Adrenal gland (tissue), 9 donors: ENCODE measurements at regions not wholly inside any gene's neighbourhood (a gene's known extent, or its start where the extent isn't known, plus 50 kb on each side); places are given as distances from the start of the nearest gene placed in this dataset.
A peak's percentile ranks its signal among the peaks of the same experiment; 100 is the strongest.
"Not testable (repeated sequence)": the region's sequence is repeated elsewhere in the genome, so short reads cannot be mapped to it uniquely, and the experiment has no call there.

ENCODE experiments used
- DNase-seq, 7 donors: peaks; one replicate each; pipeline ENCODE4 v3.0.0-alpha.2; 2019 to 2020
- H3K27ac ChIP-seq, 5 donors: fragments of 200-600 bp; sonication (generic) in 4 of 5; 1 replicate in 3 of 5; 2 replicates in 2 of 5; pipeline versions ENCODE4 v1.5.1 to v1.8.0; 2016 to 2020; ENCODE audit warnings: mild to moderate bottlenecking in 1 of 5
- H3K27me3 ChIP-seq: fragments of 200-600 bp; 2 replicates; pipeline ENCODE4 v1.8.0; 2021
- H3K36me3 ChIP-seq, 2 donors: fragments of 200-600 bp; replicated peaks in 1 of 2; 1 replicate in 1 of 2; 2 replicates in 1 of 2; pipeline versions ENCODE4 v1.5.1 to v1.8.0; 2018 to 2022
- H3K4me1 ChIP-seq, 2 donors: fragments of 200-600 bp; replicated peaks in 1 of 2; 1 replicate in 1 of 2; 2 replicates in 1 of 2; pipeline versions ENCODE4 v1.5.1 to v1.8.0; 2018 to 2021
- H3K4me3 ChIP-seq, 4 donors: fragments of 200-600 bp; sonication (generic) in 3 of 4; one replicate each; pipeline ENCODE4 v1.5.1; 2016 to 2018
- H3K9me3 ChIP-seq, 3 donors: fragments of 200-600 bp; sonication (generic) in 1 of 3; replicated peaks in 1 of 3; 1 replicate in 2 of 3; 2 replicates in 1 of 3; pipeline versions ENCODE4 v1.5.1 to v1.8.0; 2016 to 2021
- POLR2A ChIP-seq, 2 donors: fragments of 450-650 bp; IDR thresholded peaks; one replicate each; pipeline ENCODE4 v1.6.1; 2017; ENCODE audit warnings: antibody characterized with exemption in 2 of 2, mild to moderate bottlenecking in 2 of 2, moderate library complexity in 1 of 2
- WGBS, 4 donors: extraction: QIAGEN DNeasy Blood & Tissue Kit in 2 of 4; methylation state at CpG; one replicate each; pipeline versions ENCODE4 v1.1.5 to v1.1.7; 2013 to 2017; 5-methylcytosine and 5-hydroxymethylcytosine counted together
- intact Hi-C, 2 donors: fragments of 100-400 bp; cut with DNase I; formaldehyde crosslinking; loops; one replicate each; pipeline versions ENCODE4 v1.14.1 to v1.15.0; 2022 to 2023
- TF ChIP-seq, protein P1 (sequence below), 6 experiments: fragments of 450-650 bp in 4 of 6; fragments of 200-600 bp in 2 of 6; sonication (generic) in 1 of 6; IDR thresholded peaks; 1 replicate in 5 of 6; 2 replicates in 1 of 6; pipeline versions ENCODE4 v1.5.1 to v1.8.0; 2016 to 2021; ENCODE audit warnings: antibody characterized with exemption in 6 of 6, mild to moderate bottlenecking in 2 of 6, moderate library complexity in 1 of 6
- donor health status: healthy with polysubstance abuse.
- donor health status: Bipolar disorder and iron deficiency.
- donor health status: DM: yes; HTN: yes; CAD: no.
- donor health status: DM: no; HTN: no; CAD: no.
- donor health status: DM: no; HTN: no; CAD: no.

DNA sequence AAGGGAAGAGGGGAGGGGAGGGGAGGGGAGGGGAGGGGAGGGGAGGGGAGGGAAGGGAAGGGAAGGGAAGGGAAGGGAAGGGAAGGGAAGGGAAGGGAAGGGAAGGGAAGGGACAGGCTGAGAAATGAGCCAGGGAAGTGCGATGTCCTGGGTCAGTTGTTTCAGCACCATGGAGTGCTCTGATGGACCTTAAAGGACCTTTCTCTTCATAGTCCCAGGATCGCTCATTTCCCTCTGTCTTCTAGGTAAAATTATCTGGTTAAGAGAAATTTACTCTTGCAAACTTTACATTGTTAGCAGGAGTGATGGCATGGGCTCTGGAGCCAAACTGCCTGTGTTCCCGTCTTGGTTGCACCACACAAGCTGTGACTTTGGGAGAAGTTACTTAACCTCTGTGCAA, 357.8 kb downstream of the MATN1 start:
- H3K36me3 ChIP-seq, result no peaks in the 10 kb centered on the region
- no peaks in the 10 kb centered on the region for H3K27me3 ChIP-seq
- TF ChIP-seq, protein P1, sequence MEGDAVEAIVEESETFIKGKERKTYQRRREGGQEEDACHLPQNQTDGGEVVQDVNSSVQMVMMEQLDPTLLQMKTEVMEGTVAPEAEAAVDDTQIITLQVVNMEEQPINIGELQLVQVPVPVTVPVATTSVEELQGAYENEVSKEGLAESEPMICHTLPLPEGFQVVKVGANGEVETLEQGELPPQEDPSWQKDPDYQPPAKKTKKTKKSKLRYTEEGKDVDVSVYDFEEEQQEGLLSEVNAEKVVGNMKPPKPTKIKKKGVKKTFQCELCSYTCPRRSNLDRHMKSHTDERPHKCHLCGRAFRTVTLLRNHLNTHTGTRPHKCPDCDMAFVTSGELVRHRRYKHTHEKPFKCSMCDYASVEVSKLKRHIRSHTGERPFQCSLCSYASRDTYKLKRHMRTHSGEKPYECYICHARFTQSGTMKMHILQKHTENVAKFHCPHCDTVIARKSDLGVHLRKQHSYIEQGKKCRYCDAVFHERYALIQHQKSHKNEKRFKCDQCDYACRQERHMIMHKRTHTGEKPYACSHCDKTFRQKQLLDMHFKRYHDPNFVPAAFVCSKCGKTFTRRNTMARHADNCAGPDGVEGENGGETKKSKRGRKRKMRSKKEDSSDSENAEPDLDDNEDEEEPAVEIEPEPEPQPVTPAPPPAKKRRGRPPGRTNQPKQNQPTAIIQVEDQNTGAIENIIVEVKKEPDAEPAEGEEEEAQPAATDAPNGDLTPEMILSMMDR (IDR thresholded peaks at IDR 0.05), result no peak
- TF ChIP-seq POLR2A (IDR thresholded peaks at IDR 0.05), result no peak
- H3K9me3 ChIP-seq, result no peaks in the 10 kb centered on the region
- no peaks in the 10 kb centered on the region for H3K4me1 ChIP-seq
- intact Hi-C loops, result no loop called here
- 54 to 77% (median 75%) methylated on average over 3 of the region's 3 CpGs for WGBS, 4 donors
- H3K4me3 ChIP-seq, result no peak overlapping the region
- DNase-seq, result no peak
- no peak overlapping the region for H3K27ac ChIP-seq

DNA sequence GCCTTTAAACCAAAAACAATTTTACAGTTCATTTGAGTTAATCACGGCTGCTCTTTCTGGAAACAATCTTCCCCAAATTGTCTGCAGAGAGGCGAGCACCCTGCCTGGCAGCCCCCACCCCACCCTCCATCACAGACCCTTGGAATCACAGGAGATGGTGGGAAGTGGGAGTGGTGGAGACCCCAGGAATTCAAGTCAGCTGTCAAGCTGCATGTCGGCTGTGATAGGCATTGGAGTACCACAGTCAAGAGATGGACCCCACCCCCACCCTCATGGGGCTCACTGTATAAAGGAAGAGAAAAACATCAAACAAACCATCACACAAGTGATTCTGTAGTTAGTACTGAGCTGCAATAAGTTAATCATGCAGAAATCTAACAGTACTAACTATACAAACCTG, 360.4 kb downstream of the MATN1 start:
- DNase-seq, result peak in 1 of 7 donors; percentile 29
- Histone ChIP-seq H3K4me3 (no peak overlapping the region), H3K4me1 (no peaks in the 10 kb centered on the region), H3K36me3 (no peaks in the 10 kb centered on the region), H3K27ac (no peak overlapping the region), H3K9me3 (no peaks in the 10 kb centered on the region), H3K27me3 (no peaks in the 10 kb centered on the region)
- no peak for TF ChIP-seq POLR2A (IDR thresholded peaks at IDR 0.05)
- TF ChIP-seq, protein P1 (IDR thresholded peaks at IDR 0.05), result no peak
- intact Hi-C loops, result no loop called here
- 75 to 80% (median 77%) methylated on average over 3 of the region's 3 CpGs for WGBS, 4 donors

DNA sequence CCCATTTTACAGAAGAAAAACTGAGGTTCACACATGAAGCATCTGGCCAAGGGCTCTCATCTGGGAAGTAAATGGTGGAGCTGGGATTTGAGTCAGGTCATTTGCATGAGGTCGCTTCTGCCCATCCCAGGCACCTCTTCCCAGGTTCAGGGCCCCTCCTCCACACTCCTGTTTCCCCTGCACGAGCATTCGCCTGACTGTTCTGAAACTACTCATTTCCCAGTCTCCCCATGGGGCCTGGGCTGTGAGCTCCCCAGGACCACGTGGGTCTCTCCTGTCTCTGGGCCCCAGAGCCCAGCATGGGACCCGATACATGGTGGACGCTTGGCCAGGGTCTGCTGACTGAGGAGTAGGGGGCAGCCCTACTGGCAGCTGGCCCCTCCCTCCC, 360.8 kb downstream of the MATN1 start:
- TF ChIP-seq, protein P1 (IDR thresholded peaks at IDR 0.05), result no peak
- TF ChIP-seq POLR2A (IDR thresholded peaks at IDR 0.05), result no peak
- DNase-seq, result no peak
- H3K36me3 ChIP-seq, result no peaks in the 10 kb centered on the region
- H3K27ac ChIP-seq, result no peak overlapping the region
- H3K4me1 ChIP-seq, result no peaks in the 10 kb centered on the region
- no peak overlapping the region for H3K4me3 ChIP-seq
- WGBS, 4 donors, result 69 to 82% (median 80%) methylated on average over 6 of the region's 6 CpGs
- no peaks in the 10 kb centered on the region for H3K27me3 ChIP-seq
- no peaks in the 10 kb centered on the region for H3K9me3 ChIP-seq
- intact Hi-C loops, result no loop called here

DNA sequence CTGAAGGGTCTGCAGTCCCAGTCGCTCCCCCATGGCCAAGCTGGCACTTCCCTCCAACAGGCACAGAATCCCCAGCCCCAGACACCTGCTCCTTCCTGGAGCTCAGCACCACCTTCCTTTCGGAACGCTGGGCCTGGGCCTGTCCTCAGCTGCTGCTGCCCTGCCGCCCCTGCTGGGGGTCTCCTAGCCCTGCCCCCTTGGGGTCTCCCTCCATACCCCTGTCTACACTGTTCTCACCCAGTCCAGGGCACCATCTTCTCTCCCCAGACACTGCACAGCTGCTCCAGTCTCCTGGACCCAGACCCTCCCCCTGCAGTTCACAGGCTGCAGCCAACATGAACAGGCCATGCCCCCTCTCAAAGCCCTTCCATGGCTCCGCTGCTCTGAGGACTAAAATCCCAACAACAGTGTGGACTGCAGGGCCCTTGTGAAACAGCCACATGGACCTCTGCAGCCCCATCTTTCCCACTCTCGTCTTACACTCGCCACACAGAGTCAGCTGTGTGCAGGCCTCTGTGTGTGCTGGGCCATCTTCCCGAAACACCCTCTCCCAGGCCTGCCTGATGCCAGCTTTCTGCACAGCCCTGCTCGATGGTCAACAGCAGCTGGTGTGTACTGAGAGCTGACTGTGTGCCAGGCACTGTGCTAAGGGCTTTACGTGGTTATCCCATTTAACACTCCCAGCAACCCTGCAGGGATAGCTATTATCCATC, 361.3 kb downstream of the MATN1 start:
- H3K4me1 ChIP-seq, H3K4me3 ChIP-seq, H3K27ac ChIP-seq, H3K27me3 ChIP-seq, H3K36me3 ChIP-seq, H3K9me3 ChIP-seq, intact Hi-C loops: not testable (repeated sequence)
- WGBS, 4 donors, result 71 to 82% (median 77%) methylated on average over 4 to 10 of the region's 10 CpGs
- peak in 1 of 7 donors; percentile 15 for DNase-seq

DNA sequence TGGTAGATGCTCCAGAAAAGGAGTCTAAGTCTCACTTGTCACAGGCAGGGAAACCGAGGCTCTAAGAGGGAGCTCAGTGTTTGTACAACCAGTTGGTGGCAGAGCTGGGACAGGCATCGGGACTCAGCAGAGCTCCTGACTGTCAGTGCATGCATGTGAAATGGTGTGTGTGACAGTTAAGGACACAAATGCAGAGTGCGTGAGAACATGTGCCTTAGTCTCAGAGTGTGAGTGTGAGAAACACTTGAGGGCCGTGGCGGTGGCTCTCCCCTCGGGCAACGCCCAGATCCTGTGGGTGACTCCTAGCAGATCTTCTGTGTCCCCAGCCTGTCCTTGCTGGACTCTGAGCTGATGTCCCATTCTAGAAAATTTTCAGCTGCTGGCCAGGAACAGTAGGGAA, 362.6 kb downstream of the MATN1 start:
- WGBS, 4 donors, result 70 to 77% (median 75%) methylated on average over 6 to 7 of the region's 7 CpGs
- H3K36me3 ChIP-seq, result no peaks in the 10 kb centered on the region
- H3K27ac ChIP-seq, result no peak overlapping the region
- no peaks in the 10 kb centered on the region for H3K4me1 ChIP-seq
- H3K9me3 ChIP-seq, result no peaks in the 10 kb centered on the region
- DNase-seq, result no peak
- H3K27me3 ChIP-seq, result no peaks in the 10 kb centered on the region
- no peak overlapping the region for H3K4me3 ChIP-seq
- no peak for TF ChIP-seq POLR2A (IDR thresholded peaks at IDR 0.05)
- TF ChIP-seq, protein P1 (IDR thresholded peaks at IDR 0.05), result no peak
- intact Hi-C loops, result no loop called here
